Choroid plexus epithelial cell (primary cell): ENCODE measurements at regions not wholly inside any gene's neighbourhood (a gene's known extent, or its start where the extent isn't known, plus 50 kb on each side); places are given as distances from the start of the nearest gene placed in this dataset.

Experiments
- DNase-seq: peaks from one replicate; pipeline ENCODE4 v3.0.0-alpha.2; 2010; ENCODE audit warnings: low read depth
- H3K4me3 ChIP-seq: 2 replicates; pipeline ENCODE4 v1.5.1; 2011; ENCODE audit warnings: low read depth, mild to moderate bottlenecking, control low read depth, low read length, moderate library complexity
- TF ChIP-seq, protein P1 (sequence below): conservative IDR thresholded peaks from 2 replicates; pipeline ENCODE4 v1.5.1; 2011; ENCODE audit warnings: low read depth, mild to moderate bottlenecking, control low read depth, inconsistent platforms, low read length, moderate library complexity

DNA sequence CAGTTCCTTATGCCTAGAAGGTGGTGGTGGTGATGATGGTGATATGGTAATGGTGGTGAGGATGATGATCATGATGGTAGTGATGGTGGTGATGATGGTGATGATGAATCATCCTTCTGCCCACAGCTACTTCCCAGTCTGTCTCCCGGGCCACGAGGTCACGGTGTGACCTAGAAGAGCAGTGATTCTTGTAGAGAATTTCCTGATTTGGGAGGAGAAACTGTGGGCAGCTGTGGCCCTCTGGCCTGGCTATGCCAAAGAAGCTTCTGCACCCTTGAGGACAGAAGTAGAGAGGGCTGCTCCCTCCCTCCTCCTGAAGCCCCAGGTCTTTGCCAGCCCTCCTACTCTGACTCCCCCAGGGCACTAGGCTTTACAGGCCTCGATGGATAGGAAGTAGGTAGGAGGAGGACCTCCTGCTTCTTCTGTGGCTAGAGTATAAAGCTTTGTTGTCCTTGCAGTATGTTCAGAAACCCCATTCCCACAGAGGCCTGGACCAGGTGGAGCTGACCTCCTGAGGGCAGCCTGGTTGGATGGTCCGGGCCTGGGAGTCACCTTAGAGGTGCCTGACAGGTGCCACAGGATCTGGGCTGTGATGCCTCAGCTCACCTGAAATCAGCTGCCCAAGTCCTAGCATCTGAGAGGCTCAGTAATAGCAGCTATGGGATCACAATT is 57.9 kb upstream of the EPAS1 start:
- H3K4me3 ChIP-seq = no peak overlapping the region
- TF ChIP-seq, protein P1, sequence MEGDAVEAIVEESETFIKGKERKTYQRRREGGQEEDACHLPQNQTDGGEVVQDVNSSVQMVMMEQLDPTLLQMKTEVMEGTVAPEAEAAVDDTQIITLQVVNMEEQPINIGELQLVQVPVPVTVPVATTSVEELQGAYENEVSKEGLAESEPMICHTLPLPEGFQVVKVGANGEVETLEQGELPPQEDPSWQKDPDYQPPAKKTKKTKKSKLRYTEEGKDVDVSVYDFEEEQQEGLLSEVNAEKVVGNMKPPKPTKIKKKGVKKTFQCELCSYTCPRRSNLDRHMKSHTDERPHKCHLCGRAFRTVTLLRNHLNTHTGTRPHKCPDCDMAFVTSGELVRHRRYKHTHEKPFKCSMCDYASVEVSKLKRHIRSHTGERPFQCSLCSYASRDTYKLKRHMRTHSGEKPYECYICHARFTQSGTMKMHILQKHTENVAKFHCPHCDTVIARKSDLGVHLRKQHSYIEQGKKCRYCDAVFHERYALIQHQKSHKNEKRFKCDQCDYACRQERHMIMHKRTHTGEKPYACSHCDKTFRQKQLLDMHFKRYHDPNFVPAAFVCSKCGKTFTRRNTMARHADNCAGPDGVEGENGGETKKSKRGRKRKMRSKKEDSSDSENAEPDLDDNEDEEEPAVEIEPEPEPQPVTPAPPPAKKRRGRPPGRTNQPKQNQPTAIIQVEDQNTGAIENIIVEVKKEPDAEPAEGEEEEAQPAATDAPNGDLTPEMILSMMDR = no peak
- no peak for DNase-seq

DNA sequence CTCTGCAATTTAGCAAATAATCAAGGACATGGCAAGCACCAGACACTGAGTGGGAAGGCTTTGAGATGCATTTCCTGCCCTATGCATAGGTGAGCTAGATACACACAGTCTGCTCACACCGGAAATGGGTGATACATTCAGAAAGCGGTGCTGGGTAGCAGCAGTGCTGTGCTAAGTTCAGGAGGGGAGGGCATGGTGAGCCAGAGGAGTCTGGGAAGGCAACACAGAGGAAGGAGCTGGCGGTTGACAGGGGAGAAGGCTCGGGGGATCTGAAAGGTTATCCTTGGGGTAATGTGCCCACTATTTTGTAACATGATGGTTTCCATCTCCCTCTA is 57.4 kb upstream of the EPAS1 start:
- TF ChIP-seq, protein P1 = no peak
- H3K4me3 ChIP-seq = no peak overlapping the region
- DNase-seq = no peak

DNA sequence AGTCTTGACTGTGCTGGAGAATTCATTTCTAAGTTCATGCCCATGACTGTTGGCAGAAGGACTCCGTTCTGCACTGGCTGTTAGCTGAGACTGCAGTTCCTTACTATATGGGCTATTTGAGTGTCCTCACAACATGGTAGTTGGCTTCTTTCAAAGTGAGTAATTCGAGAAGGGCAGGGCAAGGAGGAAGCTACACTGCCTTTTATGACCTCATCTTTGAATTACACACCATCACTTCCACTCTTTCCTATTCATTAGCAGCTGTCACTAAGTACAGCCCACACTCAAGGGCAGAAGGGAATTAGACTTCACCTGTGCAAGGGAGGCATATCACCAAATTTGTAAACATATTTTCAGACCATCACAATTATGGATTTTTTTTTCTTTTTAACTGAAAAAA is 55.9 kb upstream of the EPAS1 start:
- TF ChIP-seq, protein P1 = no peak
- DNase-seq = peak; percentile 46

DNA sequence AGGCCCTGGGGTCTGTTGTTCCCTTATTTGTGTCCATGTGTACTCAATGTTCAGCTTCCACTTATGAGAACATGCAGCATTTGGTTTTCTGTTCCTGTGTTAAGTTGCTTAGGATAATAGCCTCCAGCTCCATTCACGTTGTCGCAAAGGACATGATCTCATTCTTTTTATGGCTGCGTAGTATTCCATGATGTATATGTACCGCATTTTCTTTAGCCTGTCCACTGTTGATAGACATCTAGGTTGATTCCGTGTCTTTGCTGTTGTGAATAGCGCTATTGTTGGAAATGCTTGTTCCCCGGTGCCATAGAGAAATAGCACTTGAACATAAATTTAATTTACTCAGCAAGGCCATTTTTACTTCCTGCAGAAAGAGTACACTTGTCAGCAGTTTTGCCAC is 51.3 kb upstream of the EPAS1 start:
- no peak overlapping the region for H3K4me3 ChIP-seq
- TF ChIP-seq, protein P1 = no peak
- DNase-seq = no peak

More for the DNA sequence above, 55.9 kb upstream of the EPAS1 start:
- no peak overlapping the region for H3K4me3 ChIP-seq

DNA sequence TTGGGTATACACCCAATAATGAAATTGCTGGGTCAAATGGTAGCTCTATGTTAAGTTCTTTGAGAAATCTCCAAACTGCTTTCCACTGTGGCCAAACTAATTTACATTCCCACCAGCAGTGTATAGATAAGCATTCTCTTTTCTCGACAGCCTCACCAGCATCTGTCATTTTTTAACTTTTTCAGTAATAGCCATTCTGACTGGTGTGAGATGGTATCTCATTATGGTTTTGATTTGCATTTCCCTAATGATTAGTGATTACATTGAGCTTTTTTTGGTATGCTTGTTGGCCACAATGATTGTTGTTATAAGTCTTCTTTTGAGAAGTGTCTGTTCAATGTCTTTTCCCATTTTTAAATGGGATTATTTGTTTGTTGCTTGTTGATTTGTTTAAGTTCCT is 50.4 kb upstream of the EPAS1 start:
- no peak for DNase-seq
- TF ChIP-seq, protein P1 = no peak
- no peak overlapping the region for H3K4me3 ChIP-seq
